ENCODE measurements at regions not wholly inside any gene's neighbourhood (a gene's known extent, or its start where the extent isn't known, plus 50 kb on each side); places are given as distances from the start of the nearest gene placed in this dataset.

- no peak for DNase-seq
Measured at GRCh38 chr2:156852210-156852609, 405.3 kb upstream of the GALNT5 start.

- no peak for DNase-seq
Measured at GRCh38 chr2:156852681-156853080, 404.8 kb upstream of the GALNT5 start.

GRCh38 chr2:156864325-156864724 is 393.2 kb upstream of the GALNT5 start:
- DNase-seq: no peak

GRCh38 chr2:156864753-156865152 is 392.8 kb upstream of the GALNT5 start:
- no peak for DNase-seq

- no peak for DNase-seq
Measured at GRCh38 chr2:156867201-156867600, 390.3 kb upstream of the GALNT5 start.

- DNase-seq: no peak
Measured at GRCh38 chr2:156874707-156875106, 382.8 kb upstream of the GALNT5 start.

GRCh38 chr2:156883804-156884203 is 373.7 kb upstream of the GALNT5 start:
- DNase-seq: no peak

- no peak for DNase-seq
Measured at GRCh38 chr2:156884216-156884615, 373.3 kb upstream of the GALNT5 start.

- DNase-seq: no peak
Measured at GRCh38 chr2:156890529-156891148, 366.9 kb upstream of the GALNT5 start.

GRCh38 chr2:156891609-156892008 is 365.9 kb upstream of the GALNT5 start:
- DNase-seq: no peak

GRCh38 chr2:156892467-156893281 is 364.8 kb upstream of the GALNT5 start:
- no peak for DNase-seq

- no peak for DNase-seq
Measured at GRCh38 chr2:156896294-156896693, 361.2 kb upstream of the GALNT5 start.

- DNase-seq: no peak
Measured at GRCh38 chr2:156897548-156897947, 360.0 kb upstream of the GALNT5 start.

GRCh38 chr2:156901373-156902031 is 356.0 kb upstream of the GALNT5 start:
- DNase-seq: no peak

- DNase-seq: no peak
Measured at GRCh38 chr2:156903335-156903734, 354.2 kb upstream of the GALNT5 start.

- no peak for DNase-seq
Measured at GRCh38 chr2:156907806-156908205, 349.7 kb upstream of the GALNT5 start.

GRCh38 chr2:156908825-156909224 is 348.7 kb upstream of the GALNT5 start:
- no peak for DNase-seq

GRCh38 chr2:156909983-156910382 is 347.5 kb upstream of the GALNT5 start:
- no peak for DNase-seq

- DNase-seq: no peak
Measured at GRCh38 chr2:156915332-156915731, 342.2 kb upstream of the GALNT5 start.

GRCh38 chr2:156918410-156918809 is 339.1 kb upstream of the GALNT5 start:
- no peak for DNase-seq

GRCh38 chr2:156930423-156930822 is 327.1 kb upstream of the GALNT5 start:
- DNase-seq: no peak

GRCh38 chr2:156933645-156934225 is 323.8 kb upstream of the GALNT5 start:
- DNase-seq: no peak

GRCh38 chr2:156935616-156936015 is 321.9 kb upstream of the GALNT5 start:
- no peak for DNase-seq

- no peak for DNase-seq
Measured at GRCh38 chr2:156937430-156937829, 320.1 kb upstream of the GALNT5 start.
